Nephron (organoid): ENCODE measurements at regions not wholly inside any gene's neighbourhood (a gene's known extent, or its start where the extent isn't known, plus 50 kb on each side); places are given as distances from the start of the nearest gene placed in this dataset.

Experiments used
- H3K27ac Mint-ChIP-seq, 3 experiments: 2 replicates each; pipeline ENCODE4 v1.8.0; 2020; ENCODE audit warnings: mixed read lengths in 3 of 3, mild to moderate bottlenecking in 2 of 3, moderate library complexity in 1 of 3
- H3K27me3 Mint-ChIP-seq: 2 replicates; pipeline ENCODE4 v1.8.0; 2021; ENCODE audit warnings: low read depth, mild to moderate bottlenecking, moderate library complexity, mixed read lengths
- H3K36me3 Mint-ChIP-seq: 2 replicates; pipeline ENCODE4 v1.8.0; 2020; ENCODE audit warnings: low read depth, mixed read lengths
- H3K4me1 Mint-ChIP-seq: 2 replicates; pipeline ENCODE4 v1.8.0; 2020; ENCODE audit warnings: mixed read lengths
- H3K4me3 Mint-ChIP-seq, 3 experiments: 2 replicates each; pipeline ENCODE4 v1.8.0; 2020; ENCODE audit warnings: mild to moderate bottlenecking in 3 of 3, mixed read lengths in 3 of 3, moderate library complexity in 2 of 3
- H3K9me3 Mint-ChIP-seq: 2 replicates; pipeline ENCODE4 v1.8.0; 2020; ENCODE audit warnings: mixed read lengths
- CTCF ChIP-seq, 3 experiments: fragments of 200-600 bp; sonication (generic); IDR thresholded peaks; one replicate each; pipeline ENCODE4 v1.5.0; 2021; ENCODE audit warnings: antibody characterized with exemption in 3 of 3; ENCODE audit not compliant: unreplicated experiment in 3 of 3

- peaks cover 47% of the 10 kb centered on the region for H3K4me1 Mint-ChIP-seq
- no peak overlapping the region for H3K27ac Mint-ChIP-seq
- H3K4me3 Mint-ChIP-seq: no peak overlapping the region
- no peaks in the 10 kb centered on the region for H3K27me3 Mint-ChIP-seq
- no peaks in the 10 kb centered on the region for H3K36me3 Mint-ChIP-seq
- H3K9me3 Mint-ChIP-seq: peaks cover 9% of the 10 kb centered on the region
- TF ChIP-seq CTCF (IDR thresholded peaks at IDR 0.05; ENCODE audit: unreplicated experiment in 3 of 3): no peak
Observed at GRCh38 chr2:37583402-37583801, 88.0 kb downstream of the CDC42EP3 start.

- peaks cover 52% of the 10 kb centered on the region for H3K4me1 Mint-ChIP-seq
- no peaks in the 10 kb centered on the region for H3K27me3 Mint-ChIP-seq
- peak overlapping the region in 2 of 3 experiments; percentile 2 to 8 for H3K27ac Mint-ChIP-seq
- no peak for TF ChIP-seq CTCF (IDR thresholded peaks at IDR 0.05; ENCODE audit: unreplicated experiment in 3 of 3)
- H3K36me3 Mint-ChIP-seq: no peaks in the 10 kb centered on the region
- no peak overlapping the region for H3K4me3 Mint-ChIP-seq
- peaks cover 9% of the 10 kb centered on the region for H3K9me3 Mint-ChIP-seq
Observed at GRCh38 chr2:37583867-37584266, 87.6 kb downstream of the CDC42EP3 start.

GRCh38 chr2:37585295-37585908 is 86.0 kb downstream of the CDC42EP3 start:
- Mint-ChIP-seq H3K27ac (peak overlapping the region in 2 of 3 experiments; percentile 17 to 64), H3K4me1 (peaks cover 62% of the 10 kb centered on the region), H3K36me3 (no peaks in the 10 kb centered on the region), H3K9me3 (peaks cover under 1% of the 10 kb centered on the region), H3K4me3 (peak overlapping the region in 2 of 3 experiments; percentile 0 to 1), H3K27me3 (no peaks in the 10 kb centered on the region)
- no peak for TF ChIP-seq CTCF (IDR thresholded peaks at IDR 0.05; ENCODE audit: unreplicated experiment in 3 of 3)

- H3K4me3 Mint-ChIP-seq: no peak overlapping the region
- H3K4me1 Mint-ChIP-seq: peaks cover 67% of the 10 kb centered on the region
- H3K9me3 Mint-ChIP-seq: no peaks in the 10 kb centered on the region
- H3K36me3 Mint-ChIP-seq: no peaks in the 10 kb centered on the region
- H3K27me3 Mint-ChIP-seq: no peaks in the 10 kb centered on the region
- H3K27ac Mint-ChIP-seq: peak overlapping the region in 1 of 3 experiments; percentile 75
- TF ChIP-seq CTCF (IDR thresholded peaks at IDR 0.05; ENCODE audit: unreplicated experiment in 3 of 3): no peak
Observed at GRCh38 chr2:37585982-37586621, 85.3 kb downstream of the CDC42EP3 start.

- no peaks in the 10 kb centered on the region for H3K27me3 Mint-ChIP-seq
- H3K36me3 Mint-ChIP-seq: no peaks in the 10 kb centered on the region
- H3K27ac Mint-ChIP-seq: peak overlapping the region in 1 of 3 experiments; percentile 75
- H3K4me1 Mint-ChIP-seq: peaks cover 67% of the 10 kb centered on the region
- TF ChIP-seq CTCF (IDR thresholded peaks at IDR 0.05; ENCODE audit: unreplicated experiment in 3 of 3): no peak
- H3K4me3 Mint-ChIP-seq: no peak overlapping the region
- H3K9me3 Mint-ChIP-seq: no peaks in the 10 kb centered on the region
Observed at GRCh38 chr2:37586663-37587317, 84.7 kb downstream of the CDC42EP3 start.
